Stimulated activated CD4-positive, alpha-beta T cell treated with anti-CD3 and anti-CD28 coated beads, Interleukin-12 subunit alpha, Interleukin-12 subunit beta, amount 100 ng/mL, for 48 hours (primary cell): ENCODE measurements at regions not wholly inside any gene's neighbourhood (a gene's known extent, or its start where the extent isn't known, plus 50 kb on each side); places are given as distances from the start of the nearest gene placed in this dataset.
A peak's percentile ranks its signal among the peaks of the same experiment; 100 is the strongest.

Experiments
- DNase-seq, 3 donors: peaks; one replicate each; pipeline ENCODE4 v3.0.0-alpha.2; 2020; ENCODE audit warnings: low read depth in 2 of 3, low spot score in 1 of 3

GRCh38 chr6:14321992-14322772, 204.6 kb downstream of the CD83 start:
- DNase-seq: no peak

- DNase-seq: no peak
Measured at GRCh38 chr6:14322841-14323240, 205.3 kb downstream of the CD83 start.

DNA sequence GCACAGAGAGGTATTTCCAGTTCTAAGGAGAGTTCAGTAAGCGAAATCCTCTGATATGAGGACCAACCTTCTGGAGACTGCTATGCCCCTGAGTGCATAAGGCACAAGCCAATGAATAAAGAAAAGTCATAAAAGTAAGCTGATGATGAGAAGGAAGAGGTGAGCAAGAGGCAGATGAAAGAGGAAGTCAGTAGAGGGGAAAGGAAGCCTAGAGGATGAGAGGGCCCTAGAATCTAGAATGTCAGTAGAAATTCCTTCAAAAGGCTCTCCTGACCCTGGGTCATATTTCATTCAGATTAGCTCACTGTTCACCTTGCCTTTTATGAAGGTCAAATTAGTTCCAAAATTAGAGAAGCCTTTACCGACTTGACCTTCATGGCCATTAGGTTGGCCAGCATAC, 209.2 kb downstream of the CD83 start:
- DNase-seq: no peak

DNA sequence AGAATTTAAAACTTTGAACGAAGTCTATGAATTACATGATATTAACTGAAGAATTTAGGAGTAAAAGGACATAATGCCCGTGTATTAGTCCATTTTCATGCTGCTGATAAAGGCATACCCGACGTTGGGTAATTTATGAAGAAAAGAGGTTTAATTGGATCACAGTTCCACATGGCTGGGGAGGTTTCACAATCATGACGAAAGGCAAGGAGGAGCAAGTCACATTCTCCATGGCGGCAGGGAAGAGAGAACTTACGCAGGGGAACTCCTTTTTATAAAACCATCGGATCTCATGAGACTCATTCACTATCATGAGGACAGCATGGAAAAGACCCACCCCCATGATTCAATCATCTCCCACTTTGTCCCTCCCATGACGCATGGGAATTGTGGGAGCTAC, 210.6 kb downstream of the CD83 start:
- DNase-seq: no peak

GRCh38 chr6:14333556-14334305, 216.2 kb downstream of the CD83 start:
- no peak for DNase-seq

- DNase-seq: no peak
Measured at GRCh38 chr6:14335071-14335470, 217.5 kb downstream of the CD83 start.

- DNase-seq: no peak
Measured at GRCh38 chr6:14337152-14337551, 219.6 kb downstream of the CD83 start.

DNA sequence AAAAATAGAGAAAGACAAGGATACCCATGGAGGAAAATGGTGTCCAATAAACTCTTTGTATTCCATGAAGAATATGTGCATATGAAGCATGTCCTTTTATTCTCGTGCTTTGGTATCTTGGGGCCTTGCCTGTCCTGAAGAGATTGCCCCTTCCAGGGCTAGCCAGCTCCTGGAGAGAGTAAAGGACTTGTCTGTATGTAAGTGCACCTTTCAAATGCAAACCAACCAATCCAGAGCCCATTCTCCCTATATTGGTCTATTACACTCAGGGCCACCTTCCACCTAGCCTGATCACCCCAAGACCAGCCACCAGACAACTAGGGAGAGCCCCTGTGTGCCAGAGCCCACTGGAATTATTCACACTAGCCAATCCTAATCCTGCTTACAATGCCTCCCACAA, 221.6 kb downstream of the CD83 start:
- DNase-seq: no peak

DNA sequence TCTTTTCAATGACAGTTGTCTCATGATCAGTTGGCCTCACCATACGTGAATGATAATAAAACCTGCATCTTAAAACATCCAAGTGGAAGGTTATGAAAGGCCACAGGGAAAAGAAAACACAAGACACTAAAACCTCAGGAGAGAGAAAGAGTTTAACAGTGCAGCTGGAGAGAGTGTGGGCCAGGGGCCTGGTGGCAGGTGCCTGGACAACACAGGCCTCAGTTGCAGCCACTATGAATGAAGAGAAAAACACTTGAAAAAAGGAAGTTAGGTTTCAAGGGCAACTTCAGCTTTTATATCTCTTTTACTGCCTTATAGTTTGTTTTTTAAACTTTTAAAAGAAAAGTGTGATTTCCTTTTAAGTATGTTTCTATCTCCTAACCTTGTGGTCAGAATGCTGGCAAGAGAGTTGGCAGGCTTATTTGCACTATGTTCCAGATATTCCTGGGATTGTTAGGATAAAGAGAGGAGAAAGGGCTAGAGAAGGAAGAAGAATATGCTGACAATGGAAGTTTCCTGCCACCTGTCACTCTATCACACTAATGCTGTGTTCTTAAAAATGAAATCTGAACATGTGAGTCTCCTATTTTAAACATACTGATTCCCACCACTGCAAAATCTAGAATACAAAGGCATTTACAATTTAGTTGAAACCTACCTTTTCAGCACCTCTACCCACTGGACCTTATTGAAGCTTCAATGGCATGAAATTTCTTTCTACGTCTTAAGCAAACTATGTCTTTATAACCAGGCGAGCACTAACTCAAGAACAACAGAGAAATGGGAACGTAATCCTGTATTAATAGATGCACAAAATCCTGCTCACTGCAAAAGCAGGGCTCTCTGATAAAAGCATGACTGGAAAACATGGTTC, 222.4 kb downstream of the CD83 start:
- no peak for DNase-seq

- DNase-seq: no peak
Measured at GRCh38 chr6:14344486-14344885, 226.9 kb downstream of the CD83 start.

- DNase-seq: no peak
Measured at GRCh38 chr6:14348389-14348788, 230.8 kb downstream of the CD83 start.

DNA sequence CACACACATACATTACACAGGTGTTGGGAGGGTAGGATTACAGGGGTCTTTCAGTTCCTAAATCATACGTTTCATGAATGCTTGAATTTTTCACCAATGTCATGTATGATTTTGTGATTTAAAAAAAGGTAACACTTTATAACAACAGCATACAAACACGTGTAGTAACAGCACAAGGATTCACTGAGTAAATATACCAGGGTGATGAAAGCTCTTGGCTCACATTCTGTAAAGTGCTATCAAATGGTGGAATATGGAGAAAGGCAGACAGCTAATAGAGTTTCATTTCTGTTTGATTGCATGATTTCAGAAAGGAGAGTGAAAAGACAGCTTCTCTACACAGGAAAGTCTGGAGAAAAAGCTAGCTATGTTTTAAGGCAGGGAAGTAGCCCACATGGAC, 231.9 kb downstream of the CD83 start:
- no peak for DNase-seq

GRCh38 chr6:14350210-14350609, 232.6 kb downstream of the CD83 start:
- DNase-seq: no peak

GRCh38 chr6:14353281-14353680, 235.7 kb downstream of the CD83 start:
- no peak for DNase-seq

DNA sequence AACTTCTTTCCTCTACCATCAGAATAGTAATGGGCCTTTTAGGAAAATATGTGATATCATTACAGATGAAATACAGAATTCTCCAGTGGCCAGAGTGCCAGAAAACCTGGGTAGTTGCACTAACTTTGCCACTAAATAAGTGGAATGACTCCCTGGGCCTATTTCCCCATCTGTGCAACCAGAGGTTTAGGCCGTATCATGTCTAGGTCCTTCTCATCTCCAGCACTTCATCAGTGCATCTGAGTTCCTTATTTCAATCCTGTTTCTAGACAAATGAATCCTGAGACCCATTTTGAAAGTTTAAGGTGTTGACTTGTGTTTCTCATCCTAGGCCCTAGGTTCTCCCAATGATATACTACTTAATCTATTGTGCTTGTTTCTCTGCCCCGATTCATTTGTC, 236.2 kb downstream of the CD83 start:
- DNase-seq: no peak

- peak; percentile 27 to 31 (median 27) for DNase-seq
Measured at GRCh38 chr6:14354919-14355572, 237.5 kb downstream of the CD83 start.

DNA sequence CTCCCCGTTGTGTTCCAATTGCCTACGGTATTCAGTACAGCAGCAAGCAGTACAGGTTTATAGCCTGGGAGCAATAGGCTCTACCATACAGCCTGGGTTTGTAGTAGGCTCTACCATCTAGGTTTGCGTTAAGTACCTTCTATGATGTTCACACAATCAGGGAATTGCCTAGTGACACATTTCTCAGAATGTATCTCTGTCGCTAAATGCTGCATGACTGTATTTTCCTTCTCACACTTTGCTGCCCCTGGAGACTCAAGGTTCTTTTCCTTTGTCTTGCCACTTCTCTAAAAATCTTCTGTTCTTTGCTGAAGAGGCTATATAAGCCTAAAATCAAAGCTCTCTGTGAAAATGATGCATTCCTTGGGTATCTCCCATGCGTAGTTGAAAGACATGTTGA, 241.9 kb downstream of the CD83 start:
- no peak for DNase-seq

GRCh38 chr6:14360565-14360964, 243.0 kb downstream of the CD83 start:
- no peak for DNase-seq

- no peak for DNase-seq
Measured at GRCh38 chr6:14361297-14361696, 243.7 kb downstream of the CD83 start.

- DNase-seq: no peak
Measured at GRCh38 chr6:14361956-14362587, 244.5 kb downstream of the CD83 start.

- DNase-seq: no peak
Measured at GRCh38 chr6:14364370-14364769, 246.8 kb downstream of the CD83 start.
